HG03432 (cell line): ENCODE measurements at regions not wholly inside any gene's neighbourhood (a gene's known extent, or its start where the extent isn't known, plus 50 kb on each side); places are given as distances from the start of the nearest gene placed in this dataset.
A peak's percentile ranks its signal among the peaks of the same experiment; 100 is the strongest.
"Not testable (repeated sequence)": the region's sequence is repeated elsewhere in the genome, so short reads cannot be mapped to it uniquely, and the experiment has no call there.

ENCODE experiments used
- ATAC-seq: cut with Tn5 transposase; IDR thresholded peaks from one replicate; pipeline ENCODE4 v1.9.1; 2021; ENCODE audit warnings: mild to moderate bottlenecking, moderate library complexity; ENCODE audit not compliant: unreplicated experiment

DNA sequence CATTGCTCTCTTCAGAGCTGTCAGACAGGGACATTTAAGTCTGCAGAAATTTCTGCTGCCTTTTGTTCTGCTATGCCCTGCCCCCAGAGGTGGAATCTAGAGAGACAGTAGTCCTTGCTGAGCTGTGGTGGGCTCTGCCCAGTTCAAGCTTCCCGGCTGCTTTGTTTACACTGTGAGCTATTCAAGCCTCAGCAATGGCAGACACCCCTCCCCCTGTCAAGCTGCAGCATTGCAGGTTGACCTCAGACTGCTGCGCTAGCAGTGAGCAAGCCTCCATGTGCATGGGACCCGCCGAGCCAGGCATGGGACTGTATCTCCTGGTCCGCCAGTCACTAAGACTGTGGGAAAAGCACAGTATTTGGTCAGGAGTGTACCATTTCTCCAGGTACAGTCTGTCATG lies 53.6 kb upstream of the MAPK10 start:
- not testable (repeated sequence) for ATAC-seq

DNA sequence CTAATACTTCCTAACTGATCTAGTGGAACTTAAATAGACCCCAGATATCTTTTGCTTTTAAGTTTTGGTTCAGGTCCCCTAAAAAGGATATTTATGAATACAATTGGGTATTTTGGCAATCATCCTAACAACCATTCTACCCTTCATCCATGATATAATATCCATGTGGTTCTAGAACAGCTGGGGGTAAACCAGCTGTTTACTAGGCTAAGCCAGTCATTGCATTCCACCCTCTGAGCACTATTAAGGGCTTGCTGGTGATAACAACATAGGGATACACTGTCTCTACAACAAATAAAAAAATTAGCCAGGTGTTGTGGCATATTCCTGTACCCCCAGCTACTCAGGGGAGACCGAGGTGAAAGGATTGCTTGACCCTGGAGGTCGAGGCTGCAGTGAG lies 54.8 kb upstream of the MAPK10 start:
- no peak for ATAC-seq

DNA sequence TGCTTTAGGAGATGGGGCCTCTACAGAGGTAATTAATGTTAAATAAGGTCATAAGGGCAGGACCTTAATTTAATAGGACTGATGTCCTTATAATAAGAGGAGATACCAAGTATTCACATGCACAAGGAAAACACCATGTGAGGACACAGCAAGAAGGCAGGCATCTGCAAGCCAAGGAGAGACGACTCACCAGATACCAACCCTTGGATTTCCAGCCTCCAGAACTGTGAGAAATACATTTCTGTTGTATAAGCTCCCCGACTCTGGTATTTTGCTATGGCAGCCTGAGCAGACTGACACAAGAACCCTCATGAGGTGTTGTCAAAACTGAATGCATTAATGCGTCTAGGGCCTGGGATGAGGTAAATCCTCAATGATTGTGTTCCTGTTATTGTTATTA lies 56.2 kb upstream of the MAPK10 start:
- no peak for ATAC-seq

DNA sequence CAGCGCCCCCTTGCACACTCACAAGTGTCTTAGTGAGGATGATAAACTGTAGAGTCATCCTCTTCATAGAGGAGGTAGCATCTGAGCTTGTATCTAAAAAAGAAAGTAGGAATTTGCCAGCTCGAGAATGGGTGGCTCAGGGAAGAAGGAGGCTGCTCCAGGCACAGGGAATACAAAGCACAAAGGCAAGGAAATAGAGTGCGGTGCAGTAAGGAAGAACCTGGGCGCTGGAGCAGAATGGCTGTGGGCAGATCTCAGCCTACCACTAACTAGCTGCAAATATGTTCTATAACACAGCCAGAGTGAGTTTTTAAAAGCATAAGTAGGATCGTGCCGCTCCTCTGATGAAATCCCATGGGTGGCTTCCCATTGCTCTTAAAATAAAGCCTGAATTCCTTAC lies 61.6 kb upstream of the MAPK10 start:
- ATAC-seq: no peak

DNA sequence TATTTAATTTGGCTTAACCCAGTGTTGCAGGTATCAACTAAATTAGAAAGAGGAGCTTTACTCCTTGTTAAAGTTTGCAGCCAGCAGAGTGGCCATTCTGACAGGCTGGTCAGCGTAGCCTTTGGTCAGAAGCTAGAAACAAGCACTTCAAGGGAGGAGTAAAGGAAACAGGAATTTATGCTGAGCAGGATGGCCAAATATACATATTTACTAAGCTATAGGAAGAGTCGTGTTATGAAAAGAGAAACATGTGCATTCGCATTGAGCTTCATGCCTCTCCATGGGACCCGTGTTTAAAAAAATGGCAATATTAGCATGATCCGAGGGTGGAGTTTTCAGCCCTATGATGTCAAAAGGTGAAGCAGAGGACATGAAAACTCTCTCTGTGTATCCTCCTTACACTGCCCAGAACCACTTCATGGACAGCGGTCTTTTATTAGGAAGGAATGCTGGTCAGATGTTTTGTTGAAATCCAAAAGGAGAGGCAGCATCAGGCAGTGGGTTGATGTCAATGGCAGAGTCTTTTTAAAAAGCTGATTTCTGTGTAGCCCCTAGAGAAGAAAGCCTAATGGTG lies 71.8 kb upstream of the MAPK10 start:
- no peak for ATAC-seq

DNA sequence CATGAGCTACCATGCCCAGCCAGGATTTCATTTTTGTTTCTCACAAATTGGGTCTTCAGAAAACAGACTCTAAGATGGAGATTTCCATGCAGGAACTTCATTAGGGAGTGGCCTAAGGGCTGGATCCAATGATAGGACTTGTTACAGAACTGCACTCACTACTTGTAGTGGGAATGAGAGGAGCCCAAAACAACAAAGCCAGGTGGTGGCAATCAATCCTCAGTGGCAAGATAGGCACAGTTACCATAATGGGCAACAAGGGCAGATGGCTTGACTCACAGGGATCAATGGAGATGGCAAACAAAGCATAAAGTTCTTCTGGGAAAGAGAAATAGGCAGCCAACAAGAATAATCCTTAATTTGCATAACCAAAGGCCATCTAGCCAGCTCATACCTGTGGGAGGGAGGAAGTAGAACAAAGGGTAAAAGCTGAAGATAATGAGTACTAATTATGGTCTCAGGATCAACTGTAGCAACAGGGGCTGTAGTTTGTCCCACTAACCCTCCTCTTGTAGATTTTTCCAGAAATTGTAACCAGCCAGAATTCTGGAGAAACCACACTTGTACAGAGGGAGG lies 72.8 kb upstream of the MAPK10 start:
- no peak for ATAC-seq

DNA sequence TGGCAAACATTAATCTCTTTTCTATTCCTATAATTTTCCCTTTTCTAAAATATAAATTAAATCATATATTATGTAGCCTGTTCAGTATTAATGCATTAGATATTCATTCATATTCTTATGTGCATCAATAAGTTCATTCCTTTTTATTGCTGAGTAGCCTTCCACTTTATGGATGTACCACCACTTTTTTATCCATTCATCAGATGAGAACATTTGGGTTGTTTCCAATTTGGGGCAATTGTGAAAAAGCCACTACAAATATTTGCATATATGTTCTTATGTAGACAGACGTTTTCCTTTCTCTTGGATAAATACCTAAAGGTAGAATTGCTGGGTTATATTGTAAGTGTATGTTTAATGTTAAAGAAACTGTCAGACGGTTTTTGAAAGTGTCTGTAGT lies 79.4 kb upstream of the MAPK10 start:
- no peak for ATAC-seq

DNA sequence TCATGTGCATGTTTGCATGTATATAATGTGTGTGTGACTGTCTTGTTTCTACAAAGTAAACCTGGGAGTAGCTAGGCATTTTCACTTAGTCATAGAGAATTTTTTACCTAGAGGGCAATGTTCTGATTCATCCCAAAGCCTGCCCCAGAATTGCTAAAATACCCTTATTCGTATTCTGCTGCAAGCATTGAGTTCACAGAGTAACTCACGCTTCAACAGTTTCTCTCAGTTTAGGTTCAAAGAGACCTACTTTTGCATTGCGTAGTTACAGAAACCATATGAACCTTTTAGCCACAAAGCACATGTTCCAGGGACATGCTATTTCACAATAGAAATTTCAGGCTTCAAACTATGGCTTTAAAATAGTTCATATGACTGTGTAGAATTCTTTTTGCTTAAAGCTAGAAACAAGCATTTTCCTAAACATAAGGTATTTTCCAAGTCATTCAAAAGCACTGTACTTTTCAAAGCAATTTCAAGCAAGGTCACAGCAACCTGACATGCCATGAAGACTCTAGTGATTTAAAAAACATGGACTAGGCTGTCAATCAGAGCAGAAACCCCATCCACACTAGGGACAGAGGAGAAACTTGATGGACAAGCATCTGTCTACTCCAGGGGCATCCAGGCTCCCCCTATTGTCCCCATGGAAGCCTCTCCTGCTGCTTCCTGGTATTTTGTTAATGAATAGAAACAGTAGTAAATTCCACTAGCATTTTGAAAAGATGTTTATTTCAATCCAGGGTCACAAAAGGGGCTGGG lies 81.5 kb upstream of the MAPK10 start:
- ATAC-seq: peak; percentile 89

DNA sequence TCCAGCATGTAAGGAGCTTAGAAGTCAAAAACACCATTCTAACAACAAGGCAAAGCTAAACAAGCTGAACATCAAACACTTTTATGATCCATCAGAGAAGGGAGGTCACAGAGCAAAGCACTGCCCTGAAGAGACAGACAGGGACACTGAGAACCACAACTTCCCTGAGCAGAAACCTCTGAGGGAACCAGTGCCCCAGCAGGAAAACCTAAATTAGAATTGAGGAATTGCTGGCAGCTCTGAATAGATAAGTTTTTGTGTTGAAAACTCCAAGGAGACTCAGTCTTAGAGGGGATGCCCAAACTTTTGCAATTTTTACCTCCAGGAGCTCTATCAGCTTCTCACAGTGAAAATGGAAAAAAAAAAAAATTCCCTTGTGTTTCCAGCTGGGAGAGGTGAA lies 83.0 kb upstream of the MAPK10 start:
- no peak for ATAC-seq

DNA sequence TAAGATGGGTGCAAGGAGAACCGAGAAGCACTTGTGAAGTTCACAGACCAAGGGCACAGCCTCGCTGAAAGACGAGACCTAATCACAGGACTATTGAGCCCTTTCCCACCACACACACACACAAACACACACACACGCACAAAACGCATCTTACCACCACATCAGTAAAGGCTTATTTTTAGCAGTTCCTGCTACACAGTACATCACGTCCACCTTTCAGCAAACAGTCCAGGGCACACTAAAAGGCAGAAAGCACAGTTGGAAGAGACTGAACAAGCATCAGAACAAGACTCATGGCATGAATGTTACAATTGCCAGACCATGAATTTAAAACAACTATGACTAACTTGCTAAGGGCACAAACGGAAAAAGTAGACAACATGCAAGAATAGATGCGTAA lies 83.6 kb upstream of the MAPK10 start:
- ATAC-seq: no peak

DNA sequence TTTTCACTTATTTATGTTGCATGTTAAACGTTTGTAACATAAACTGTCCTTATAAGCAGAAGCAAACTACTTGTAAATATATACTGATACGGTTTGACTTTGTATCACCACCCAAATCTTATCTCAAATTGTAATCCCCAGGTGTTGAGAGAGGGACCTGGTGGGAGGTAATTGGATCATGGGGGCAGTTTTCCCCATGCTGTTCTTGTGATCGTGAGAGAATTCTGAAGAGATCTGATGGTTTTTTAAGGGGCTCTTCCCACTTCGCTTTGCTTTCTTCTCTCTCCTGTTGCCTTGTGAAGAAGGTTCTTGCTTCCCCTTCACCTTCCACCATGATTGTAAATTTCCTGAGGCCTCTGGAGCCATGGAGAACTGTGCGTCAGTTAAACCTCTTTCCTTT lies 87.1 kb upstream of the MAPK10 start:
- no peak for ATAC-seq

DNA sequence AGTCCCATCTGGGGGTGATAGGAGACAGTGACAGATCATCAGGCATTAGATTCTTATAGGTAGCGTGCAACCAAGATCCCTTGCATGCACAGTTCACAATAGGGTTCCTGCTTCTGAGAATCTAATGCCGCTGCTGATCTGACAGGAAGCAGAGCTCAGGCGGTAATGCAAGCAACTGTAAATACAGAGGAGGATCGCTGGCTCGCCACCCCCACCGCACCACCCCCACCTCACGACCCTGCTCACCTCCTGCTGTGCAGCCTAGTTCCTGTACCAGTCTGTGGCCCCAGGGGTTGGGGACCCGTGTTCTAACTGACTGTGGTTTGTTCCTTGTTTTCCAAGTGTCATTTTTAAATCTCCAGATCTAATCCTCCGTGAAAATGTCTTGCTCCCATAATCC lies 89.0 kb upstream of the MAPK10 start:
- ATAC-seq: no peak

DNA sequence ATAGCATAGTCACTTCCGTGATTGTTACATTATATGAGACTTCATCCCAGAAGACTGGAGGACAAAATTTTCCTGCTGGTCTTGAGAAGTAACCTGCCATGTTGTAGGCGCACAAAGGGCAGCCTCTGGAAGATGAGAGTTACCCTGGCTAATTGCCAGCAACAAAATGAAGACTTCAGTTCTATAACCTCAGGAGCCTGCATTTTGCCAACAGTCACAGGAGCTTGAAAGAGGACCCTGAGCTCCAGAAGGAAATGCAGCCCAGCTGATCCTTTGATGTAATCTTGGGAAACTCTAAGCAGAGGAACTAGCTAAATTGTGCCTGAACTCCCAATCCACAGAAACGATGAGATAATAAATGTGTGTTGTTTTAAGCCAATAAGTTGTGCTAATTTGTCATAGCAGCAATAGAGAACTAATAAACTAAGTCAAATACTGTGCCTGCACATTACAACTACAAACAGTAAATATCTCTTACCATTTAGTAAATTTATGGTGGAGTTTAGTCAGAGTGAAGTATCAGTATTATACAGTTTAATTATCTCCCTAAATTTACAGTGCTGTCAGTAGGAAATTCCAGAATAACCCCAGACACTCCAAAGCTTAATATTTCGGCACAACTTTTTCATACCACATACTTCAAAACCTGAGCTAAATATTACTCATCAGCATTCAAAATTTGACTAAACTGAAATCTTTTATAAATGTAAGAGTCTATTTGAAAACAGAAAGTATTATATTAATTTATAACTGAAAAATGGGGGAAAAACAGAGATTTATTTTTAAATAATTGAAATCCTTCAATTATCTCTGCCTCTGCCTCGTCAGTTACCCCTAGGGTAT lies 90.1 kb upstream of the MAPK10 start:
- ATAC-seq: no peak

DNA sequence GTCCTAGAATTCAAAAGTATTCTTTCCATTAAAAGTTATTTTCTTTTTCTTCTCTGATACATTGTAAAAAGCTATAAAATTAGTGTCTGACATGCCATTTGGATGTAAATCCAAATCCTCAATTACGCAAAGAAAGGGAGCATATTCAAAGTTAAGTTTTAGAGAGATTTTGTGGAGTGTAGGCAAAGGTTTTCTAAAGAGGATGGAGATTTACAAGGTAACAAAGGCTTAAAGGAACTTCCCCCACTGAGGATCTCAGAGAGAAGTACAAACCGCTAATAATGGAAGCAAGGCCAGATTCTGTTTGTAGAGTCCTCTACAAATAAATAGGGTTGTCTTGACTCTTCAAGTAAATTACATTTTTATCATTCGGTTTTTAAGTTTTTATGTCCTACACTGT lies 91.0 kb upstream of the MAPK10 start:
- no peak for ATAC-seq

DNA sequence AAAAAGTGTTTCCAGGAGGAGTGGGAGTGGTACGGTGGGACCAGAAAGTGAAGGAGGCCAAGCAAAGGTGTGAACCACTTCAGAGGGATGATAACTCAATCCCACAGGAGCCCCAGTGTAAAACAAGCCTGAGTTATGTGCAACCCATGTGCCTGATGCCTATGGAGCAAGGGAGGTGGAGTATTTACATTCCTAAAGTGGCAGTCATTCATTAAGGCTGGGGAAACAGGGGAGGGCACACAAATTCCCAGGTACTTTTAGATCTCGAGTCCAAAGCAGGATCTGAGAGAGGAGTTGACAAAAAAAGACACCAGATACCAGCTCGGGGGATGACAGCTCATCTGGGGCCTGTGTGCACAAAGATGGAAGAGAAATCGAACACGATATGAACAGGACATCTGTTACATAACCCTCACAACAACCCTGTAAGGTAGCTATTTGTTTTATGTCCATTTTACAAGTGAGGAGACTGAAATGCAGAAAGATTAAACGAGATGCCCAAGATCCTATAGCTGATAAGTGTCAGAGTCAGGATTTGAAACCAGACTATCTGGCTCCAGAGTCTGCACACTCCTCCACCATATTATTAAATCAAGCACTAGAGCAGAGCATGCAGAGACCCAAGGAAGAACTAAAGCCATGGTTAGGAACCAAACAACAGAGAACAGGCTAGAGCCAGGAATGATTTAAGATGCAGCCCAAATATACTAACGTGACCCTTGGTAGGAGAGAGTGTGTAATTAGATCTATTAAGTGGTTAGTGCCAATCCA lies 91.9 kb upstream of the MAPK10 start:
- no peak for ATAC-seq

DNA sequence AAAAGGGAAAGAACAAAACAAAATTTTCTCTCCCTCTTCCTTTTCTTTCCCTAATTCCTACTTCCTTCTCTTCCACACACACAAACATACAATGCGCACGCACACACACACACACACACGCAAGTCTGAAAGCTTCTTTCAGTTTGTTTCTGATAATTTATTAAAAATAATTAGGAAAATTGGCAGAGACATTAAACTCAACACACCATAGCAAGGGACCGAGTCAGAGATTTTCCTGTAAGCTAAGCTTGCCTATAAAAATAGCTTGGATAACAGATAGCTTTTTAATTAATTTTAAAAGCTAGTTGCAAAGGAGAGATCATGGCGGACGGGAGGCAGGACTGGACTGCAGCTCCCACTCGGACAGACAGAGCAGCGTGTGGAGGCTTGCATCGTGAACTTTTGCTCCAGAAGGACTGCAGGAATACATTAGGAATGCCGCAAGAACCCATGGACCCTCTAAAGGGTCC lies 92.6 kb upstream of the MAPK10 start:
- no peak for ATAC-seq

DNA sequence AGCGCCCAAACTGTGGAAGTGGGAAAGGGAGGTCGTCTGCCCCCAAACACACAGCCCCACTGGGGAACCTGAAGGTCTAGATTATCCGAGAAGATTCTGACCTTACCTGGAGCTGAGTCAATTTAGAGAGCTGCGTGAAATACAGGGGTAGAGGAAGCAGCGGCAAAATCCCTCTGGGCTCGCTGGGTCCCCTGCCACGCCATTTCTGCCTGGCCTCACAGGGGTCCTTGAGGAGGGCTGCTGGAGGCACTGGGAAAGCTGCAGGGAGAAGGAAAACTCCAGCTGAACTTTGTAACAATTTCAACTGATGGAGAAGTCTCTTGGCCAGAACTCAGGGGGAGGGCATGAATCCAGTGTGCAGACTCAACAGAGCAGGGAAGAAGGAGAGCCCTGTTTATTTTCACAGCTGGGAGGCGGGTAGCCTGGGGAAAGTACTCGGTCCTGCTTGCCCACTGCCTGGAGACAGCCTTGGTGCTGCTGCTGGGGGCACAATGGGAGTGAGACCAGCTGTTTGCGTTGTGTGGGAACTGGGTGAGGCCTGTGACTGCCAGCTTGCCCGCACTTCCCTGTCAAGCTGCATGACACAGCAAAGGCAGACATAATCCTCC lies 93.2 kb upstream of the MAPK10 start:
- ATAC-seq: no peak

DNA sequence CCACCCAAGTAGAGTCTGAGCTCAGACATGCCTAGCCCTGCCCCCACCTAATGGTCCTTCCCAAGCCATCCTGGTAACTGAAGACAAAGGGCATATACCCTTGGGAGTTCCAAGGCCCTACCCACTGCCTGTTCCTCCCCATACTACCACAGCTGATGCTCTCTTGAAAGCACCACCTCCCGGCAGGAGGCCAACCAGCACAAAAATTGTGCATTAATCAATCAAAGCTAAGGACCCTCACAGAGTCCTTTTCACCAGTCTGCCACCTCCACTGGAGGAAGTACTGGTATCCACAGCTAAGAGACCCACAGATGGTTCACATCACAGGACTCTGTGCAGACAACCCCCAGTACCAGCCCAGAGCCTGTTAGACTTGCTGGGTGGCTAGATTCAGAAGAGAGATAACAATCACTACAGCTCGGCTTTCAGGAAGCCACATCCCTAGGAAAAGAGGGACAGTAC lies 93.8 kb upstream of the MAPK10 start:
- not testable (repeated sequence) for ATAC-seq

DNA sequence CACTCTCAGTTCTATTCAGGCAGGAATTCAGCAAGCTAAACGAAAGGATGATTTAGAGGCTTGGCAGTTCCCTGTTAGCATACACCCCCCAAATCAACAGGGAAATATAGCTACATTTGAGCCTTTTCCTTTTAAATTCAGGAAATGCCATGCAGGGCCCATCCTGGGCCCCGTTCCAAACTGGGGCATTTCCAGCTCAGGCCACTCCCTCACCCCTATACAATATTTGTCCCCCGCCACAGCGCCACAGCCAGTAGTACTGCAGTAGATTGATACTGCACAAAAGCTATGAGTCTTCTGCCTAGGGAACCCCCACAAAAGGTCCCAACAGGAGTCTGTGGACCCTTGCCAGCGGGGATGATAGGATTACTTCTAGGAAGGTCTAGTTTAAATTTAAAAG lies 102.0 kb upstream of the MAPK10 start:
- no peak for ATAC-seq

DNA sequence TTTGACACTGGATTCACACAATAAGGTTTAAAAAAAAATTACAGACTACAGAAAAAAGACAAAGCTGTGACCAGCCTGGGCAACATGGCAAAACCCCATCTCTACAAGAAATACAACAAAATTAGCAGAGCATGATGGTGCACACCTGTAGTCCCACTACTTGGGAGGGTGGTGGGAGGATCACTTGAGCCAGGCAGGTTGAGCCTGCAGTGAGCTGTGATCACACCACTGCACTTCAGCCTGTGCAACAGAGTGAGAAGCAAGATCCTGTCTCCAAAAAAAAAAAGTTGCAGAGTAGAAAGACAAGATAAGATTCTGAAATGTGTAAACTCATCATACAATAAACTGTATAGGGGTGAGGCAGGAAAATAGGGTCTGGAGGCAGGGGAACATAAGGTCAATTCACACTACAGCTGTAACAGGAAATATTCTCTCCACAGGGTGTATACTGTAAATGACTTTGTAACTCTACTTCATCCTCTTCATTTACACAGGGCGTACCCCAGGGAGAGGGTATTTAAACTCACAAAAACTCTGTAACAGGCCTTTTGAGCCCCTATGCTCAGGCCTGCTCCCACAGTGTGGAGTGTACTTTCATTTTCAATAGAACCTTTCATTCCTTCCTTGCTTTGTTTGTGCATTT lies 112.6 kb upstream of the MAPK10 start:
- ATAC-seq: no peak
